Osteocyte (in vitro differentiated cells): ENCODE measurements at regions not wholly inside any gene's neighbourhood (a gene's known extent, or its start where the extent isn't known, plus 50 kb on each side); places are given as distances from the start of the nearest gene placed in this dataset.

Source experiments
- DNase-seq: peaks from one replicate; pipeline ENCODE4 v3.0.0; 2021; ENCODE audit warnings: mixed read lengths; ENCODE audit not compliant: unreplicated experiment; ENCODE audit errors: extremely low spot score
- H3K27ac Mint-ChIP-seq: one replicate; pipeline ENCODE4 v1.8.0; 2021; ENCODE audit warnings: mild to moderate bottlenecking, mixed read lengths; ENCODE audit not compliant: unreplicated experiment
- H3K27me3 Mint-ChIP-seq: one replicate; pipeline ENCODE4 v1.8.0; 2021; ENCODE audit warnings: mixed read lengths; ENCODE audit not compliant: unreplicated experiment
- H3K36me3 Mint-ChIP-seq: one replicate; pipeline ENCODE4 v1.8.0; 2021; ENCODE audit warnings: mixed read lengths; ENCODE audit not compliant: unreplicated experiment
- H3K4me1 Mint-ChIP-seq: one replicate; pipeline ENCODE4 v1.8.0; 2021; ENCODE audit warnings: mixed read lengths; ENCODE audit not compliant: unreplicated experiment
- H3K4me3 Mint-ChIP-seq: one replicate; pipeline ENCODE4 v1.8.0; 2021; ENCODE audit warnings: mild to moderate bottlenecking, moderate library complexity, mixed read lengths; ENCODE audit not compliant: unreplicated experiment
- H3K9me3 Mint-ChIP-seq: one replicate; pipeline ENCODE4 v1.8.0; 2021; ENCODE audit warnings: mixed read lengths; ENCODE audit not compliant: unreplicated experiment
- CTCF ChIP-seq: fragments of 200-600 bp; sonication (generic); IDR thresholded peaks from 2 replicates; pipeline ENCODE4 v1.5.0; 2021; ENCODE audit warnings: antibody characterized with exemption, mild to moderate bottlenecking, moderate library complexity

- peak; percentile 59 for DNase-seq
- Mint-ChIP-seq H3K27ac (no peak overlapping the region), H3K27me3 (no peaks in the 10 kb centered on the region), H3K36me3 (no peaks in the 10 kb centered on the region), H3K4me3 (no peak overlapping the region), H3K9me3 (no peaks in the 10 kb centered on the region), H3K4me1 (no peaks in the 10 kb centered on the region)
- no peak for TF ChIP-seq CTCF
These were observed 99.6 kb upstream of the TBX20 start for GRCh38 chr7:35353481-35353880.

GRCh38 chr7:35351466-35351865 lies 97.6 kb upstream of the TBX20 start:
- Mint-ChIP-seq H3K4me3 (no peak overlapping the region), H3K4me1 (no peaks in the 10 kb centered on the region), H3K27ac (no peak overlapping the region), H3K36me3 (no peaks in the 10 kb centered on the region), H3K27me3 (no peaks in the 10 kb centered on the region), H3K9me3 (no peaks in the 10 kb centered on the region)
- peak; percentile 51 for DNase-seq
- no peak for TF ChIP-seq CTCF

- Mint-ChIP-seq H3K36me3 (no peaks in the 10 kb centered on the region), H3K4me3 (no peak overlapping the region), H3K27me3 (no peaks in the 10 kb centered on the region), H3K4me1 (no peaks in the 10 kb centered on the region), H3K27ac (no peak overlapping the region), H3K9me3 (no peaks in the 10 kb centered on the region)
- TF ChIP-seq CTCF: no peak
- DNase-seq: no peak
These were observed 94.9 kb upstream of the TBX20 start for GRCh38 chr7:35348611-35349400.

- H3K27ac Mint-ChIP-seq: no peak overlapping the region
- no peaks in the 10 kb centered on the region for H3K9me3 Mint-ChIP-seq
- TF ChIP-seq CTCF: no peak
- no peak overlapping the region for H3K4me3 Mint-ChIP-seq
- H3K27me3 Mint-ChIP-seq: no peaks in the 10 kb centered on the region
- DNase-seq: no peak
- no peaks in the 10 kb centered on the region for H3K4me1 Mint-ChIP-seq
- no peaks in the 10 kb centered on the region for H3K36me3 Mint-ChIP-seq
These were observed 88.9 kb upstream of the TBX20 start for GRCh38 chr7:35342786-35343185.

- Mint-ChIP-seq H3K27me3 (no peaks in the 10 kb centered on the region), H3K36me3 (no peaks in the 10 kb centered on the region), H3K9me3 (no peaks in the 10 kb centered on the region), H3K27ac (no peak overlapping the region), H3K4me3 (no peak overlapping the region), H3K4me1 (no peaks in the 10 kb centered on the region)
- DNase-seq: no peak
- TF ChIP-seq CTCF: no peak
These were observed 85.9 kb upstream of the TBX20 start for GRCh38 chr7:35339811-35340210.
